ENCODE measurements at regions not wholly inside any gene's neighbourhood (a gene's known extent, or its start where the extent isn't known, plus 50 kb on each side); places are given as distances from the start of the nearest gene placed in this dataset.

- 2% methylated on average over 8 of the region's 8 CpGs for WGBS (ENCODE audit: insufficient coverage, low coverage, missing lambda C conversion rate)
- no peak for ATAC-seq
- CTCF ChIA-PET (ENCODE audit: low intra/inter-chr PET ratio), result no interaction called here
Measured at GRCh38 chr6:159359581-159360297, 190.5 kb downstream of the FNDC1 start.

More at GRCh38 chr6:159359581-159360297, 190.5 kb downstream of the FNDC1 start:
- no peaks in the 10 kb centered on the region for H3K9me3 ChIP-seq (replicated peaks; ENCODE audit: control insufficient read depth, insufficient read depth, low read depth, low read length)
- H2AFZ ChIP-seq (ENCODE audit: low read depth, low read length), result no peak overlapping the region
- no peaks in the 10 kb centered on the region; the same call in 1 of the 2 replicates for H4K20me1 ChIP-seq (replicated peaks; ENCODE audit: control insufficient read depth, insufficient read depth, low read length)
- H3K27me3 ChIP-seq (ENCODE audit: control insufficient read depth in 2 of 2, insufficient read depth in 2 of 2, low read length in 2 of 2), result no peaks in the 10 kb centered on the region
- H3K79me2 ChIP-seq (ENCODE audit: control insufficient read depth, insufficient read depth, low read length), result no peaks in the 10 kb centered on the region
- no peak for TF ChIP-seq MCM2 (IDR thresholded peaks at IDR 0.05; ENCODE audit: low read depth)
- TF ChIP-seq ARID4B (CRISPR knock-in tag; IDR thresholded peaks at IDR 0.05), result no peak
- no peak for TF ChIP-seq PHF8 (IDR thresholded peaks at IDR 0.05; ENCODE audit: borderline replicate concordance, low read length)
- TF ChIP-seq BRCA1 (IDR thresholded peaks at IDR 0.05), result no peak
- TF ChIP-seq BRCA1 (CRISPR knock-in tag; IDR thresholded peaks at IDR 0.05), result no peak
- TF ChIP-seq CBX8 (IDR thresholded peaks at IDR 0.05; ENCODE audit: borderline replicate concordance, extremely low read depth, low read depth, low read length, poor library complexity, severe bottlenecking), result no peak
- TF ChIP-seq HNRNPL (IDR thresholded peaks at IDR 0.05; ENCODE audit: low read depth, low read length), result no peak
- H3K9me1 ChIP-seq (ENCODE audit: control insufficient read depth, insufficient read depth, low read length), result no peaks in the 10 kb centered on the region
- intact Hi-C loops (cut with micrococcal nuclease), result no loop called here
- no peaks in the 10 kb centered on the region for H3K36me3 ChIP-seq (ENCODE audit: control insufficient read depth, insufficient read depth, low read length)
- no peak for FAIRE-seq
- in situ Hi-C loops (cut with MboI), result no loop called here
- H3K4me2 ChIP-seq (ENCODE audit: insufficient read depth, low read length), result no peak overlapping the region
- DNase-seq (ENCODE audit: extremely low read depth in 1 of 4, low spot score in 3 of 4), result no peak
- H3K4me1 ChIP-seq (replicated peaks in 1 of 2; ENCODE audit: control insufficient read depth in 2 of 2, insufficient read depth in 2 of 2, low read length in 2 of 2), result no peaks in the 10 kb centered on the region
- H3K9ac ChIP-seq (ENCODE audit: insufficient read depth in 1 of 2, low read depth in 2 of 2, low read length in 2 of 2), result no peak overlapping the region
- H3K27ac ChIP-seq (ENCODE audit: extremely low read depth, low read depth, low read length), result no peak overlapping the region
- H3K4me3 ChIP-seq, result no peak overlapping the region
- no TSS peak for BruUV-seq (replicated peaks)
- POLR2A ChIA-PET, result no interaction called here

All from K562 (cell line).